GM12878 (cell line): ENCODE measurements at regions not wholly inside any gene's neighbourhood (a gene's known extent, or its start where the extent isn't known, plus 50 kb on each side); places are given as distances from the start of the nearest gene placed in this dataset.
"Not testable (repeated sequence)": the region's sequence is repeated elsewhere in the genome, so short reads cannot be mapped to it uniquely, and the experiment has no call there.

Experiments used
- ATF7 ChIP-seq: fragments of 450-650 bp; IDR thresholded peaks from 2 replicates; pipeline ENCODE4 v1.6.1; 2016; ENCODE audit warnings: low read depth, mild to moderate bottlenecking
- EGR1 ChIP-seq, 2 experiments: IDR thresholded peaks; 1 replicate in 1 of 2; 2 replicates in 1 of 2; pipeline ENCODE4 v1.6.1; 2011 to 2012; ENCODE audit warnings: low read depth in 2 of 2, low read length in 2 of 2, borderline replicate concordance in 1 of 2, mild to moderate bottlenecking in 1 of 2, moderate library complexity in 1 of 2
- EP300 ChIP-seq, 2 experiments: fragments of 150-350 bp in 1 of 2; IDR thresholded peaks; 2 replicates each; pipeline ENCODE4 v1.6.1; 2011 to 2012; ENCODE audit warnings: low read depth in 2 of 2, low read length in 2 of 2, borderline replicate concordance in 1 of 2, improper control_type of control experiment in 1 of 2, inconsistent platforms in 1 of 2; ENCODE audit not compliant: control insufficient read depth in 1 of 2
- MTA2 ChIP-seq: fragments of 450-650 bp; IDR thresholded peaks from 2 replicates; pipeline ENCODE4 v1.6.1; 2016; ENCODE audit warnings: low read depth, mild to moderate bottlenecking, moderate library complexity
- NR2C2 ChIP-seq: IDR thresholded peaks from 2 replicates; pipeline ENCODE4 v1.6.1; 2011; ENCODE audit warnings: borderline replicate concordance, low read depth; ENCODE audit not compliant: control insufficient read depth, insufficient read length
- NR2F1 ChIP-seq: fragments of 450-650 bp; conservative IDR thresholded peaks from 2 replicates; pipeline ENCODE4 v1.6.1; 2017; ENCODE audit warnings: mild to moderate bottlenecking
- PAX8 ChIP-seq: fragments of 450-650 bp; IDR thresholded peaks from 2 replicates; pipeline ENCODE4 v1.6.1; 2017; ENCODE audit warnings: mild to moderate bottlenecking, moderate library complexity
- POLR2A ChIP-seq: IDR thresholded peaks from 2 replicates; pipeline ENCODE4 v1.6.1; 2011; ENCODE audit warnings: low read depth, mild to moderate bottlenecking, low read length
- RAD21 ChIP-seq: IDR thresholded peaks from 2 replicates; pipeline ENCODE4 v1.6.1; 2011; ENCODE audit warnings: mild to moderate bottlenecking, low read depth, low read length, moderate library complexity; ENCODE audit not compliant: insufficient read depth
- TF ChIP-seq, protein P1 (sequence below), 3 experiments: IDR thresholded peaks in 2 of 3; conservative IDR thresholded peaks in 1 of 3; 2 replicates each; pipeline ENCODE4 v1.5.1; 2011; ENCODE audit warnings: low read depth in 3 of 3, low read length in 3 of 3, mild to moderate bottlenecking in 3 of 3, control low read depth in 2 of 3, moderate library complexity in 2 of 3, inconsistent platforms in 1 of 3, mixed read lengths in 1 of 3; ENCODE audit not compliant: control insufficient read depth in 2 of 3, insufficient read depth in 1 of 3; ENCODE audit errors: extremely low read depth in 1 of 3

DNA sequence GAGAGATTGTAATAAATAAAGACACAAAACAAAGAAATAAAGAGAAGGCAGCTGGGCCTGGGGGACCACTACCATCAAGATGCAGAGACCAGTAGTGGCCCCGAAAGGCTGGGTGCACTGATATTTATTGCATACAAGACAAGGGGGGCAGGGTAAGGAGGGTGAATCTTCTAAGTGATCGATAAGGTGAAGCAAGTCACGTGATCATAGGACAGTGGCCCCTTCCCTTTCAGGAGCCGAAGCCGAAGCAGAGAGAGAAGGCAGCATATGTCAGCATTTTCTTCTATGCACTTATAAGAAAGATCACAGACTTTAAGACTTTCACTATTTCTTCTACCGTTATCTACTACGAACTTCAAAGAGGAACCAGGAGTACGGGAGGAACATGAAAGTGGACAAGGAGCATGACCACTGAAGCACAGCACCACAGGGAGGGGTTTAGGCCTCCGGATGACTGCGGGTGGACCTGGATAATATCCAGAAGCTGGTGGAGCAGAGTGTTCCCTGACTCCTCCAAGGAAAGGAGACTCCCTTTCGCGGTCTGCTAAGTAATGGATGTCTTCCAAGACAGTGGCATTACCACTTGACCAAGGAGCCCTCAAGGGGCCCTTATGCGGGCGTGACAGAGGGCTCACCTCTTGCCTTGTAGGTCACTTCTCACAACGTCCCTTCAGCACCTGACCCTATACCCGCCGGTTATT is 126.4 kb downstream of the RBM46 start:
- TF ChIP-seq POLR2A; MTA2; EGR1 (IDR thresholded peaks at IDR 0.05; ENCODE audit: borderline replicate concordance in 1 of 2, low read depth in 2 of 2, low read length in 2 of 2); ATF7; NR2F1; NR2C2; EP300 (IDR thresholded peaks at IDR 0.05; ENCODE audit: borderline replicate concordance in 1 of 2, control insufficient read depth in 1 of 2, low read depth in 2 of 2, low read length in 2 of 2); RAD21; PAX8: not testable (repeated sequence)
- TF ChIP-seq, protein P1, sequence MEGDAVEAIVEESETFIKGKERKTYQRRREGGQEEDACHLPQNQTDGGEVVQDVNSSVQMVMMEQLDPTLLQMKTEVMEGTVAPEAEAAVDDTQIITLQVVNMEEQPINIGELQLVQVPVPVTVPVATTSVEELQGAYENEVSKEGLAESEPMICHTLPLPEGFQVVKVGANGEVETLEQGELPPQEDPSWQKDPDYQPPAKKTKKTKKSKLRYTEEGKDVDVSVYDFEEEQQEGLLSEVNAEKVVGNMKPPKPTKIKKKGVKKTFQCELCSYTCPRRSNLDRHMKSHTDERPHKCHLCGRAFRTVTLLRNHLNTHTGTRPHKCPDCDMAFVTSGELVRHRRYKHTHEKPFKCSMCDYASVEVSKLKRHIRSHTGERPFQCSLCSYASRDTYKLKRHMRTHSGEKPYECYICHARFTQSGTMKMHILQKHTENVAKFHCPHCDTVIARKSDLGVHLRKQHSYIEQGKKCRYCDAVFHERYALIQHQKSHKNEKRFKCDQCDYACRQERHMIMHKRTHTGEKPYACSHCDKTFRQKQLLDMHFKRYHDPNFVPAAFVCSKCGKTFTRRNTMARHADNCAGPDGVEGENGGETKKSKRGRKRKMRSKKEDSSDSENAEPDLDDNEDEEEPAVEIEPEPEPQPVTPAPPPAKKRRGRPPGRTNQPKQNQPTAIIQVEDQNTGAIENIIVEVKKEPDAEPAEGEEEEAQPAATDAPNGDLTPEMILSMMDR (IDR thresholded peaks at IDR 0.05 in 2 of 3, conservative IDR thresholded peaks at IDR 0.05 in 1 of 3; ENCODE audit: control insufficient read depth in 2 of 3, extremely low read depth in 1 of 3, insufficient read depth in 1 of 3, low read depth in 3 of 3, low read length in 3 of 3), result not testable (repeated sequence)
